GM12891 (cell line): ENCODE measurements at regions not wholly inside any gene's neighbourhood (a gene's known extent, or its start where the extent isn't known, plus 50 kb on each side); places are given as distances from the start of the nearest gene placed in this dataset.

Source experiments
- PAX5 ChIP-seq: IDR thresholded peaks from 2 replicates; pipeline ENCODE4 v1.6.1; 2011; ENCODE audit warnings: low read length, moderate library complexity, mild to moderate bottlenecking; ENCODE audit not compliant: insufficient read depth, severe bottlenecking
- POLR2A ChIP-seq: IDR thresholded peaks from 2 replicates; pipeline ENCODE4 v1.6.1; 2011; ENCODE audit warnings: low read depth, low read length, control low read depth
- POLR2AphosphoS5 ChIP-seq: IDR thresholded peaks from 2 replicates; pipeline ENCODE4 v1.6.1; 2011; ENCODE audit warnings: low read depth, low read length, control low read depth
- POU2F2 ChIP-seq: IDR thresholded peaks from 2 replicates; pipeline ENCODE4 v1.6.1; 2011; ENCODE audit warnings: low read depth, mild to moderate bottlenecking, control low read depth, low read length, moderate library complexity
- SPI1 ChIP-seq: IDR thresholded peaks from 2 replicates; pipeline ENCODE4 v1.6.1; 2011; ENCODE audit warnings: low read depth, low read length, control low read depth
- TAF1 ChIP-seq: IDR thresholded peaks from 2 replicates; pipeline ENCODE4 v1.6.1; 2011; ENCODE audit warnings: low read depth, low read length, control low read depth

DNA sequence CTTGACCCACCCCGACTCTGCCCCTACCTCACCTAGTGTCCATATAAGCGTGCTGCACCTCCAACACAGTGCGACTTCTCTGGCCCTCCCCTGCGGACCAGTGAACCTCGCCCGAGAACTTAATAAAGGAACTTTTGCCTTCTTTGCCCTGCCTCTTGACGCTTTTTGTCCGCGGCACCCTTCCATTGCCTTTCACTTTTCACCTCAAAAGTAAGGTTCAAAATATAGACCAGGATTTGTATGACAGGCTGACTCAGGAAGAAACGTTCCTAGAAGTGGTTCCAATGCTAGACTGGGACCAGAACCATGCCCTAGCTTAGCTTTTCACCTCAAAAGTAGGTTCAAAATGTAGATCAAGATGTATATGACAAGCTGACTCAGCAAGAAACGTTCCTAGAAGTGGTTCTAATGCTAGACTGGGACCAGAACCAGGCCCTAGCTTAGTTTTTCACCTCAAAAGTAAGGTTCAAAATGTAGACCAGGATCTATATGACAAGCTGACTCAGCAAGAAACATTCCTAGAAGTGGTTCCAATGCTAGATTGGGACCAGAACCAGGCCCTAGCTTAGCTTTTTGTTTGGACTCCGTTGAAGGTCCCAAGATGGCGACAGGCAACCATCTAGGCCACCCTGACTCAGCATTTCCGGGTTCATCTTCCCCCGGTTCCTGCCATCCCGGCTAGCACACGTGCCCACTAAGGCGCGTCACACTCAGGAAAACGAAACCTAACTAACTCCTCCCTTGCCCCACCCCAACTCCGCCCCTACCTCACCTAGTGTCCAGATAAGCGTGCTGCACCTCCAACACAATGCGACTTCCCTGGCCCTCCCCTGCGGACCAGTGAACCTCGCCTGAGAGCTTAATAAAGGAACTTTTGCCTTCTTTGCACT is 51.0 kb upstream of the TMEM97 start:
- TF ChIP-seq TAF1 (no peak), POLR2A (no peak), POLR2AphosphoS5 (no peak), POU2F2 (no peak), SPI1 (no peak), PAX5 (no peak)
